Progenitor cell of endocrine pancreas (in vitro differentiated cells): ENCODE measurements at regions not wholly inside any gene's neighbourhood (a gene's known extent, or its start where the extent isn't known, plus 50 kb on each side); places are given as distances from the start of the nearest gene placed in this dataset.

Experiments
- DNase-seq: peaks from one replicate; pipeline ENCODE4 v3.0.0; 2021; ENCODE audit warnings: low spot score; ENCODE audit not compliant: unreplicated experiment
- H3K27ac Mint-ChIP-seq: 2 replicates; pipeline ENCODE4 v1.8.0; 2021; ENCODE audit warnings: mild to moderate bottlenecking, moderate library complexity, mixed read lengths
- H3K27me3 Mint-ChIP-seq: 2 replicates; pipeline ENCODE4 v1.8.0; 2021; ENCODE audit warnings: mixed read lengths
- H3K36me3 Mint-ChIP-seq: 2 replicates; pipeline ENCODE4 v1.8.0; 2022; ENCODE audit warnings: mixed read lengths; ENCODE audit not compliant: insufficient read depth
- H3K4me1 Mint-ChIP-seq: 2 replicates; pipeline ENCODE4 v1.8.0; 2021; ENCODE audit warnings: low read depth, mixed read lengths
- H3K4me3 Mint-ChIP-seq: 2 replicates; pipeline ENCODE4 v1.8.0; 2021; ENCODE audit warnings: low read depth, mild to moderate bottlenecking, moderate library complexity, mixed read lengths
- H3K9me3 Mint-ChIP-seq: 2 replicates; pipeline ENCODE4 v1.8.0; 2021; ENCODE audit warnings: low read depth, mixed read lengths
- TF ChIP-seq, protein P1 (sequence below): fragments of 200-600 bp; sonication (generic); IDR thresholded peaks from one replicate; pipeline ENCODE4 v1.5.0; 2021; ENCODE audit warnings: antibody characterized with exemption, mild to moderate bottlenecking; ENCODE audit not compliant: unreplicated experiment

DNA sequence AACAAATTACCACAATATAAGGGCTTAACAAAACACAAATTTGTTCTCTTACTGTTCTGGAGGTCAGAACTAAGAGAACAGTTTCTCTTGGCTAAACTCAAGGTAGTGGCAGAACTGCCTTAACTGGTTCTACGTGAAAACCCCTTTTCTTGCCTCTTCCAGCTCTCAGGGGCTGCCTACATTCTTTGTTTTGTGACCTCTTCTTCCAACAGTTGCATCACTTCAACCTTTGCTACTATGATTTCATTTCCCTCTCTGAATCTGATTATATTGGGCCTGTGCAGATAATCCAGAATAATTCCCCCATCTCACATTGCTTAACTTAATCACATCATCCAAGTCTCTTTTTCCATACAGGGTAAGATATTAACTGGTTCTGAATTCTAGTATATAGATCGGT is 624.6 kb downstream of the ZPLD1 start:
- no peaks in the 10 kb centered on the region for H3K27me3 Mint-ChIP-seq
- no peaks in the 10 kb centered on the region for H3K36me3 Mint-ChIP-seq
- peaks cover 14% of the 10 kb centered on the region for H3K4me1 Mint-ChIP-seq
- no peak overlapping the region for H3K4me3 Mint-ChIP-seq
- H3K27ac Mint-ChIP-seq, result no peak overlapping the region
- TF ChIP-seq, protein P1, sequence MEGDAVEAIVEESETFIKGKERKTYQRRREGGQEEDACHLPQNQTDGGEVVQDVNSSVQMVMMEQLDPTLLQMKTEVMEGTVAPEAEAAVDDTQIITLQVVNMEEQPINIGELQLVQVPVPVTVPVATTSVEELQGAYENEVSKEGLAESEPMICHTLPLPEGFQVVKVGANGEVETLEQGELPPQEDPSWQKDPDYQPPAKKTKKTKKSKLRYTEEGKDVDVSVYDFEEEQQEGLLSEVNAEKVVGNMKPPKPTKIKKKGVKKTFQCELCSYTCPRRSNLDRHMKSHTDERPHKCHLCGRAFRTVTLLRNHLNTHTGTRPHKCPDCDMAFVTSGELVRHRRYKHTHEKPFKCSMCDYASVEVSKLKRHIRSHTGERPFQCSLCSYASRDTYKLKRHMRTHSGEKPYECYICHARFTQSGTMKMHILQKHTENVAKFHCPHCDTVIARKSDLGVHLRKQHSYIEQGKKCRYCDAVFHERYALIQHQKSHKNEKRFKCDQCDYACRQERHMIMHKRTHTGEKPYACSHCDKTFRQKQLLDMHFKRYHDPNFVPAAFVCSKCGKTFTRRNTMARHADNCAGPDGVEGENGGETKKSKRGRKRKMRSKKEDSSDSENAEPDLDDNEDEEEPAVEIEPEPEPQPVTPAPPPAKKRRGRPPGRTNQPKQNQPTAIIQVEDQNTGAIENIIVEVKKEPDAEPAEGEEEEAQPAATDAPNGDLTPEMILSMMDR, result no peak
- no peak for DNase-seq
- no peaks in the 10 kb centered on the region for H3K9me3 Mint-ChIP-seq

DNA sequence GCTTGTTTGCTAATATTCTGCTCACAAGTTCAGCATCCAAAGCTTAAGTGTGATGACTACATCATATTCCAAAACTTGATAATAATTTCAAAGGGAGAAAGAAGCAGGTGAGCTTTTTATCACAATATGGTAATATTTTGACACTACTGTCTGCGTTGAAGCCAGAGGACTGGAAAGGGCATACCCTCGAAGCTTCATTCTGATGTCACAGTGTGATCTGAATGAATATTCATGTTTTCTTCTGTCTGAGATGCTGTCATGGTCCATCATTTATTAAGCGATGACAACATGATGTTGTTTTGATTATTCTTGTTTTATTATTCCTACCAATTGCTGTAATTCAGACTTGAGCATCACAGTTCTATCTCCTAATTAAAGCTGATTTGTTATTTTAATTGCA is 625.4 kb downstream of the ZPLD1 start:
- peaks cover 14% of the 10 kb centered on the region for H3K4me1 Mint-ChIP-seq
- TF ChIP-seq, protein P1, result no peak
- no peak overlapping the region for H3K27ac Mint-ChIP-seq
- no peaks in the 10 kb centered on the region for H3K36me3 Mint-ChIP-seq
- no peak overlapping the region for H3K4me3 Mint-ChIP-seq
- H3K9me3 Mint-ChIP-seq, result no peaks in the 10 kb centered on the region
- no peaks in the 10 kb centered on the region for H3K27me3 Mint-ChIP-seq
- DNase-seq, result no peak

DNA sequence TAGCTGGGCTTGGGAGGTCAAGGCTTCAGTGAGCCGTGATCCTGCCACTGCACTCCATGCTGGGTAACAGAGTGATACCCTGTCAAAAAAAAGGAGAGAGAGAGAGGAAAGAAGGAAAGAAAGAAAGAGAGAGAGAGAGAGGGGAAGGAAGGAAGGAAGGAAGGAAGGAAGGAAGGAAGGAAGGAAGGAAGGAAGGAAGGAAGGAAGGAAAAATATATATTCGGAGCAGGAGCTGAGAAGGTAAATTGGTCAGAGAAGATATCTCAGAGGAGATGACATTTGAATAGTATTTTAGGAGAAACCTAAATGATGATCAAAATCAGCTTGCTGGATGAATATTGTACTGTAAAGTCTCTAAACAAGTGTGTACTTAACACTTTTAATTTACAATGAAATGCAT is 633.1 kb downstream of the ZPLD1 start:
- Mint-ChIP-seq H3K9me3 (no peaks in the 10 kb centered on the region), H3K27me3 (no peaks in the 10 kb centered on the region), H3K4me3 (no peak overlapping the region), H3K27ac (no peak overlapping the region), H3K36me3 (no peaks in the 10 kb centered on the region), H3K4me1 (peaks cover 4% of the 10 kb centered on the region)
- DNase-seq, result no peak
- TF ChIP-seq, protein P1, result no peak

DNA sequence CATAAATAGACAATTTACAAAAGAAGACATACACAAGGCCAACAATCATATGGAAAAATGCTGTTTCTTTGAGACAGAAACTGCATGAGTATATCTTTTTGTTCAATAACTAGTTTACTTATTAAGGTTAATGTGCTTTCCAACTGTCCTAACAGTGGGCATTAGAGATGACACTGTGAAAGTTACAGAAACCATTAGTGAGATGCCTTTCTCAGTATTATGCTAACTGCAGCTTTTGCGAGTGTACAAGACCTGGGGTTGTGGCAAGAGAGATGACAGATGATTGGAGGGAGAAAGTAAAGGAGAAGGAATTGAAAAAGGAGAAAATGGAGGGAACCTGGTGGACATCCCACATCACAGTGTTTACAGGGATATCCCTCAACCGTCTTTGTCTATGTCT is 640.5 kb downstream of the ZPLD1 start:
- H3K36me3 Mint-ChIP-seq, result no peaks in the 10 kb centered on the region
- TF ChIP-seq, protein P1, result no peak
- H3K27me3 Mint-ChIP-seq, result no peaks in the 10 kb centered on the region
- DNase-seq, result no peak
- H3K4me3 Mint-ChIP-seq, result no peak overlapping the region
- no peaks in the 10 kb centered on the region for H3K9me3 Mint-ChIP-seq
- H3K4me1 Mint-ChIP-seq, result peaks cover 3% of the 10 kb centered on the region
- H3K27ac Mint-ChIP-seq, result no peak overlapping the region

DNA sequence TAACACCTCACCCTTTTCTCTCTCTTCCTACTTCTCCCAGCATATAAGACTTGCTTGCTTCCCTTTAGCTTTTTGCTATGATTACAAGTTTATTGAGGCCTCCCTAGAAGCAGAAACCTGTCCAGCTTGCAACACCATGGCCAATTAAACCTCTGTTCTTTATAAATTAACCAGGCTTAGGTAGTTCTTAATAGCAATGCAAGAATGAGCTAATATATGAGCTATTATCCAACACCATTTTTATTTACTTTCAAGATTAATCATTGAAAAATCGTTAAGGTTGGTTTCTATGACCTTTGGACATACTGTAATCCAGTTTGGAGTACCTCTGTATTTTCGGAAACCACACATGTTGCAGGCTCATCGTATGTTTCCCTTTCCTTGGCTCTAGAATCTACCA is 643.1 kb downstream of the ZPLD1 start:
- no peaks in the 10 kb centered on the region for H3K9me3 Mint-ChIP-seq
- no peak overlapping the region for H3K4me3 Mint-ChIP-seq
- H3K27me3 Mint-ChIP-seq, result no peaks in the 10 kb centered on the region
- peaks cover 5% of the 10 kb centered on the region for H3K4me1 Mint-ChIP-seq
- H3K27ac Mint-ChIP-seq, result no peak overlapping the region
- TF ChIP-seq, protein P1, result no peak
- no peaks in the 10 kb centered on the region for H3K36me3 Mint-ChIP-seq
- no peak for DNase-seq
